GM21423 (cell line): ENCODE measurements at regions not wholly inside any gene's neighbourhood (a gene's known extent, or its start where the extent isn't known, plus 50 kb on each side); places are given as distances from the start of the nearest gene placed in this dataset.

Experiments used
- ATAC-seq: cut with Tn5 transposase; IDR thresholded peaks from one replicate; pipeline ENCODE4 v1.9.1; 2021; ENCODE audit warnings: mild to moderate bottlenecking, moderate library complexity; ENCODE audit not compliant: unreplicated experiment

GRCh38 chr14:66388516-66388915 lies 97.7 kb upstream of the CCDC196 start:
- ATAC-seq, result no peak

GRCh38 chr14:66389481-66389880 lies 96.7 kb upstream of the CCDC196 start:
- no peak for ATAC-seq

GRCh38 chr14:66395300-66395699 lies 90.9 kb upstream of the CCDC196 start:
- ATAC-seq, result no peak

DNA sequence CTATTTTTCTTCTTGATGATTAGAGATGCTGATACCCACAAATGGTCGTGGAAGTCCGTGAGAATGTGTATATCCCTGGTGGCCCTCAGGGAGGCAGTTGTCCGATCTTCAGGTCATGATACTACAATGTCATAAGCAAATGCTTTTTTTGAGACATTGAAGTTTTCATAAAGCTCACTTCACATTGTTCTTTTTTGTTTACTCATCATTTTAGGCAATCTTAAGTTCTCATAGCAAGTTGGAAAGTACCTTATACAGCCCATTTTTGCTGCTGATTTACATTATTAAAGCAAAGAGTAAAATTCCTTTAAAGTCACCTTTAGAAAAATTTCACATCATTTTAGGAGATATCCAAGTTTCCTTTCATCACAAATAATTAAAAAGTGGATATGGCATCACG lies 90.0 kb upstream of the CCDC196 start:
- ATAC-seq, result no peak

- no peak for ATAC-seq
These were observed 87.7 kb upstream of the CCDC196 start for GRCh38 chr14:66398437-66398836.

GRCh38 chr14:66401449-66402095 lies 84.6 kb upstream of the CCDC196 start:
- ATAC-seq, result no peak

DNA sequence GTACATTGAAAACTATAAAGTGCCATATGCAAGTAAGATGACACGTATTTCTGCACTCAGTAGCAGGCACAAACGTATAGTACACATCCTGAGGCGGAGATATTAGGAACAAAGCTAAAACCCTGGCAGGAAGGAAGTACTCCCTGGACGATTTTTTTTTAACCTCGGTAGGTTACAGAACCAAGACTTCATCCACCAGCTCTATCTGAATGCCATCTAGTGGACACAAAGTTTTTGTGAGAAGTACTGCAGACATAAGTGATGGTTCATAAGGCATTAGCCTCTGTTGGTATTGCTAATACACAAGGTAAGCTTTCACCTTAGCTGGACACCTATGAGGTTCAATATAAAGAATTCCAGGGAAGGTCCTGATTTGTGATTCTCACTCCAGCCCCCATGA lies 83.0 kb upstream of the CCDC196 start:
- ATAC-seq, result no peak

DNA sequence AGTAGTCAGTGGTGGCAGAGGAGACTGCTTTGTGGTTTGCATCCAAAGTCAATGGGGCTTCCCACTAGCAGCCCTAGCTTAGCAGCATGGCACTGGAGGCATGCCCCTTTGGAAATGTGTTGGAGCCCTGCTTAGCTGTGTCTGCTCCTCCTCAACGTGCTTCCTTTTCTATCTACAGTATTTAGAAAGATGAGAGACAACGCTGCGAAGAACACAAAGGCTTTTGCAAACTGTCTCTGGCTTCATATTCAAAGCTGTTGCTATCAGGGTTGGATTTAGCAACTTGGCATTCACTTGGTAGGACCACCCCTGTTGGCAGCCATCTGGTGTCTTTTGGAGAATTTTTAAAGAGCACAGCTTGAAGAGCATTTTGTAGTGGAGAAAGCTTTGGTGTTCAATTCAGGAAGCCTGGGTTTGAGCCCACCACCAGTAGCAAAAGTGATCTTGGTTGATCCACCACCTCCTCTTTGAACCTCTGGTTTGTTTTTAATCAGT lies 82.1 kb upstream of the CCDC196 start:
- no peak for ATAC-seq

DNA sequence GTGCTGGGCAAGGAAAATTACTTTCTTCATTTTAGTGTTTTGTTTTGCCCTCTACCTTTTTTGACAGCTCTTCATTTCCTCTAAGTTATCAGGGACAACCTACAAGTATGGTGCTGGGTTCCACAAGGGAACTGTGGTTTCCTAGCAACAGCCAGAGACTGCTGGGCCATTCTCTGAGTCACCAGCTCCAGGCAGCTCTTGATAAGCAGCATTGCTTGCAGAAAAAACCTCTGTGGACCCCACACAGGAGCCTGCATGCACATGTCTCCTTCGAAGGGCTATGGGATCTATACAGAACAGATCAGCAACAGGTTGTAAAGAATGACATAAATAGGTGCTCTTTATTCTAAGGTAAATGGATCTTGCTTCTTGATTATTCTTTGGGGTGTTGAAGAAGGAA lies 81.0 kb upstream of the CCDC196 start:
- no peak for ATAC-seq

DNA sequence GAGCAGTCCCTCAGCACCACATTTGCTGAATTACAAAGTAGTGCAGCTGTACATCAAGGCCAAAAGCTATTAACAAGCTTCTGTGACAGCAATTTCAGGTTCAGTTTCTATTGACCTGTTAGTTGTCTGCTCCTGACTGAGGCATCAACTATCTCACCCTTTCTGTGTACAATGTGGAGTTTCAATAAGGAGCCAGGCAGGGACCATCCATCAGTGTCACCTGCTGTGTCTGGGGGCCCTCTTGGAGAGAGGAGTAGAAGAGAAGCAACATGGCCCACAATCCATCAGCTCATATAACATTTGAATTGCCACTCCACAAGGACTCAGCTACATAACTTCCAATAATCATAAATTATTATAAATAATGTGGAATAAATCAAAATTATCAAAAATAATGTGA lies 72.3 kb upstream of the CCDC196 start:
- ATAC-seq, result no peak

GRCh38 chr14:66414511-66414910 lies 71.7 kb upstream of the CCDC196 start:
- ATAC-seq, result no peak

DNA sequence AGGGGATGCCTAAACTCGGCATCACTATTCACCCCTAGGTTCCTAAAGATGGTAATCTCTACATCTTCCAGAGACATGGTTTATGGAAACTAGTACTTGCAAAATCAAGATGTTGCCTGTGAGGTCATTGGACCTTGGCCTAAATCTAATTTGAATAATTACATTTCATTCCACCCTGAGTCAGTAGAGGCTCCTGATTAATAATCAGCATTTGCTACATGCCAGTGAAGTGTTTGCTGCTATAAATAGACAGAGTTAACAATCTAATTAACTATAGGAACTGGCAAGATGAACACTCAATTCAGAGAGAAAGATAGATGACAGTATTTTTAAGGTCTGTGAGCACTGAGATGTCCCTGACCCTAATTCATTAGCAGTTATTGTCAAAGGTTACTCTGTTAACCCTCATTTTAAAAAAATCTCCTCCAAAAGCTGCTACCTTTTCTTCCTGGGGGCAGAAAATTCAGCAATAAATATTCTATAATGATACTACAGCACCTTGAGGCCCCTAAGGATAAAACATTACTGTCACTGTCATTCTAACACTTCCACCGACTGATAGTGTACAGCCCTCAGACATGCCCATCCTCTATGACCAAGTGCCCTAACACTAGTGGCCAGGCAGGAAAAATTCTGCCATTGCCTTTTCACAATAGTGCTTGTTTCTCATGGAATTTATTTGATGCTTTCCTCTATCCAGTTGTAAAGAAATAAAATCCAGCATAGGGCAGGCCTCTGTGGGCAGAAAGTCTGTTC lies 65.7 kb upstream of the CCDC196 start:
- ATAC-seq, result no peak

DNA sequence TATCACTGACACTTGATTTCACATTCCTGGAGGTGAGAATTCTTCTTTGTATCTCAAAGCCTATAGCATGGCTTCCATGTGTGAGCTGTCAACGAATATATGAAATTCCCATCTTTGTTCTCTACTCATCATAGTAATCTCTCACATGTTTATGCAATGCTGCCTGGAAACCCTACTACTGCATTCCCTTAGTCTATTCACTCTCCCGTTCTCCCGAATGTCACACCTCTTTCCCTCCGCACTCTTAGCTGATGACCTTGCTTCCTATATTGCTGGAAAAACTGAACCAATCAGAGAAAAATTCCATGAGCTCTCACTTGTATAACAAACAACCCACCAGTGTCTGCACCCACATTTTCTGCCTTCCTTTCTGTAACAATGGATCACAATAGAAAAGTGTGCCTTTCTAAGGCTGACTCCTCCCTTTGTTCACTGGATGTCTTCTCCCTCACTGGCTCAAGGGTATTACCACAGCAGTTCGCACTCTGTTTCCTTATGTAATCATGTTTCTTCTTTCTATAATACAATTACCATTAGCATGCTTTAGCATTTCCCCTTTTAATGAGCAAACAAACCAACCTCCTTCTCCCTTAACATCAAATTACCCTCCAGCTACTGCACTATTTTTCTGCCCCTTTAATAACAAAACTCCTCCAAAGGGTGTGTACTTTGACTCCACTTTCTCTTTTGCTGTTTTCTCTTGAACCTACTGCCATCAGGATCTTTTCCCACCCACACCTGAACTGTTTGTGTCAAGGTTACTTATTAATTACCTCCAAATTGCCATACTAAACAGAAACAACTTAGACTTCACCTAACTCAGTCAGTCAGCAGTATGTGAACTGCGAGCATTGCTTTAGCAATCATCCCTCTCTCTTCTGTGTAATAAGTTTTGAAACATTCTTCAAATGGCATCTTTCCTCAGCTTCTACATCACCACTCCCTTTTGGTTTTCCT lies 63.9 kb upstream of the CCDC196 start:
- ATAC-seq, result no peak

DNA sequence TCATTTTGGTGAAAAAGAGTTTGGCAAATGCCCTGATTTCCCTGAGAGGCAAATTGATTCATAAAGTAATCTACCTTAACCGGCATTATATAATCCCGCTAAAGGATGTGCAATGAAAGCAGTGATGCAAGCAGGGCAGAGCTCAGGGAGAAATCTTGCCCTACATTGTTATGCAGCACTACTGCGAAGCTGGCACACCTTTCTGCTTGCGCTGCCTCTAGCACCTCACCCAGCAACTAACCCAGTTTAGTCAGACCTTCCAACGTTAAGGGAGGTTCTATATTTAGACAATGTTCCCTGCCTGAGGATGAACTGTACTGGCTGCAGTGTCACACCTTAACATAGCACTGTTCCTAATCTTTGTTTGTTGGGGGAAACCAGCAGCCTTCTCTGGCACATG lies 60.8 kb upstream of the CCDC196 start:
- ATAC-seq, result no peak

DNA sequence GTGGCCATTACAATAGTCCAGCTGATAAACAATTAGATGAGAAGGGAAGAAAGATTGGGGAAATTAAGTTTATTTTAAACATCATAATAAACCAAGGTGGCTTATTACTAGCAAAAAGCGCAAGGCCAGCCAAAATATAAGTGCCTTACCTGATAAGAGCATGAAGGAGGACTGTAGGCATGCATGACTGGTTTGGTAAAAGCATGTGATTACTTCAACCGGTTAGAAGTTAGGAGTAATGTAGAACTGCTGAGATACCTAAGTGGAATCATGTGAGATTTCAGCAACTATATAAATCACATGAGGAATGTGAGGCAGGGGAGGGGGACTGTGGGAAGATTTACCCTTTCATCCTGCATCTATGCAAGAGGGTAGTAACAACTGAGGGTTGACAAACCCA lies 59.7 kb upstream of the CCDC196 start:
- ATAC-seq, result no peak

GRCh38 chr14:66432334-66432733 lies 53.8 kb upstream of the CCDC196 start:
- no peak for ATAC-seq

- no peak for ATAC-seq
These were observed 51.7 kb upstream of the CCDC196 start for GRCh38 chr14:66434464-66434863.

DNA sequence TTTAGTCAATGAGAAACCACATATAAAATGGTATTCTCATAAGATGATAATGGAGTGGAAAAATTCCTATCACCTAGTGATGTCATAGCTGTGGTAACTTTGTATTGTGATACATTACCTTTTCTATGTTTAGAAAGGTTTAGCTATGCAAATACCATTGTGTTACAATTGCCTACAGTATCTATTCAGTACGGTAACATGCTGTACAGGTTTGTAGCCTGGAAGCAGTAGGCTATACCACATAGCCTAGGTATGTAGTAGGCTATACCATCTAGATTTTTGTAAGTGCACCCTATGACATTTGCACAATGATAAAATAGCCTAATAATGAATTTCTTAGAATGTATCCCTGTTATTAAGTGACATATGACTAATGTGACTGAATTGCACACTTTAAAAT lies 50.5 kb upstream of the CCDC196 start:
- no peak for ATAC-seq
